K562 (cell line): ENCODE measurements at regions not wholly inside any gene's neighbourhood (a gene's known extent, or its start where the extent isn't known, plus 50 kb on each side); places are given as distances from the start of the nearest gene placed in this dataset.

Experiments used
- ATAC-seq: fragments of 200-7000 bp; cut with Tn5 transposase; 3 replicates; pipeline ENCODE4 v1.9.1; 2020; ENCODE audit warnings: moderate library complexity
- BruUV-seq: library from RNA; stranded (reverse); fragments of 400-500 nt; replicated peaks from 2 replicates; lab custom pipeline; 2021; lab: Mats Ljungman, UMichigan
- CTCF ChIA-PET: fragments of 300-600 bp; formaldehyde crosslinking; extraction: SDS; loops from one replicate; lab custom pipeline; 2021; ENCODE audit warnings: low intra/inter-chr PET ratio; lab: Yijun Ruan, JAX
- POLR2A ChIA-PET: fragments of 300-600, 350-650 bp; sonication (Branson Sonifier 250); formaldehyde crosslinking; extraction: SDS; loops from one replicate; lab custom pipeline; 2021; ENCODE audit warnings: antibody characterized with exemption, inconsistent platforms; lab: Yijun Ruan, JAX
- DNase-seq, 4 experiments: peaks; one replicate each; pipeline versions ENCODE4 v3.0.0 to v3.0.0-alpha.2; 2011 to 2018; ENCODE audit warnings: low spot score in 3 of 4, mixed read lengths in 3 of 4; ENCODE audit errors: extremely low read depth in 1 of 4
- FAIRE-seq: peaks from 2 replicates; lab custom pipeline; 2011; peaks lifted over from hg19 to GRCh38; lab: Jason Lieb, UNC
- H2AFZ ChIP-seq: 2 replicates; pipeline ENCODE4 v1.6.0; 2011; ENCODE audit warnings: low read depth, low read length, control low read depth, inconsistent platforms
- H3K27ac ChIP-seq: fragments of 200-600 bp; 3 replicates; pipeline ENCODE4 v1.8.0; 2011; ENCODE audit warnings: low read depth, mild to moderate bottlenecking, control low read depth, inconsistent platforms, low read length, moderate library complexity, mixed read lengths; ENCODE audit errors: extremely low read depth
- H3K27me3 ChIP-seq, 2 experiments: fragments of 300-600 bp in 1 of 2; 2 replicates in 1 of 2; 3 replicates in 1 of 2; pipeline versions ENCODE4 v1.6.0 to v1.8.0; 2011; ENCODE audit warnings: inconsistent platforms in 2 of 2, low read length in 2 of 2, mild to moderate bottlenecking in 1 of 2, mixed read lengths in 1 of 2, moderate library complexity in 1 of 2; ENCODE audit not compliant: control insufficient read depth in 2 of 2, insufficient read depth in 2 of 2
- H3K36me3 ChIP-seq: fragments of 300-600 bp; 3 replicates; pipeline ENCODE4 v1.8.0; 2011; ENCODE audit warnings: mild to moderate bottlenecking, low read length, inconsistent platforms; ENCODE audit not compliant: control insufficient read depth, insufficient read depth
- H3K4me1 ChIP-seq, 2 experiments: fragments of 200-600 bp in 1 of 2; replicated peaks in 1 of 2; 2 replicates in 1 of 2; 3 replicates in 1 of 2; pipeline versions ENCODE4 v1.5.1 to v1.8.0; 2011; ENCODE audit warnings: inconsistent platforms in 2 of 2, low read length in 2 of 2, mild to moderate bottlenecking in 1 of 2, mixed read lengths in 1 of 2, moderate library complexity in 1 of 2; ENCODE audit not compliant: control insufficient read depth in 2 of 2, insufficient read depth in 2 of 2
- H3K4me2 ChIP-seq: 2 replicates; pipeline ENCODE4 v1.6.1; 2011; ENCODE audit warnings: low read length, control low read depth, inconsistent platforms, mixed read lengths; ENCODE audit not compliant: insufficient read depth
- H3K4me3 ChIP-seq: fragments of 200-600 bp; sonication (generic), shearing (Covaris generic); 2 replicates; pipeline ENCODE4 v1.5.1; 2016; ENCODE audit warnings: control low read depth, inconsistent platforms
- H3K79me2 ChIP-seq: fragments of 200-600 bp; 3 replicates; pipeline ENCODE4 v1.8.0; 2011; ENCODE audit warnings: low read length, inconsistent platforms; ENCODE audit not compliant: control insufficient read depth, insufficient read depth
- H3K9ac ChIP-seq, 2 experiments: 2 replicates each; pipeline versions ENCODE4 v1.6.0 to v1.6.1; 2011; ENCODE audit warnings: low read depth in 2 of 2, low read length in 2 of 2, control low read depth in 1 of 2, inconsistent platforms in 1 of 2, mild to moderate bottlenecking in 1 of 2, mixed read lengths in 1 of 2; ENCODE audit not compliant: insufficient read depth in 1 of 2
- H3K9me1 ChIP-seq: one replicate; pipeline ENCODE4 v1.6.0; 2011; ENCODE audit warnings: inconsistent platforms, mild to moderate bottlenecking, low read length, moderate library complexity; ENCODE audit not compliant: control insufficient read depth, insufficient read depth
- H3K9me3 ChIP-seq: replicated peaks from 2 replicates; pipeline ENCODE4 v1.5.1; 2011; ENCODE audit warnings: low read depth, low read length, inconsistent platforms; ENCODE audit not compliant: control insufficient read depth, insufficient read depth
- H4K20me1 ChIP-seq: replicated peaks from 2 replicates; pipeline ENCODE4 v1.6.1; 2011; ENCODE audit warnings: low read length, inconsistent platforms, mixed read lengths; ENCODE audit not compliant: control insufficient read depth, insufficient read depth
- ATF7 ChIP-seq: fragments of 450-650 bp; IDR thresholded peaks from 2 replicates; pipeline ENCODE4 v1.7.1; 2014; ENCODE audit warnings: mild to moderate bottlenecking, moderate library complexity
- CXXC5 ChIP-seq: fragments of 250-450 bp; sonication (Bioruptor Pico); IDR thresholded peaks from 2 replicates; pipeline ENCODE4 v1.8.0; 2022; ENCODE audit warnings: inconsistent platforms, mild to moderate bottlenecking, moderate library complexity
- NCOA6 ChIP-seq: fragments of 450-650 bp; IDR thresholded peaks from 2 replicates; pipeline ENCODE4 v1.6.1; 2017; ENCODE audit warnings: mild to moderate bottlenecking
- SMAD4 ChIP-seq: fragments of 250-450 bp; sonication (Bioruptor Pico); conservative IDR thresholded peaks from 2 replicates; pipeline ENCODE4 v1.8.0; 2021; ENCODE audit warnings: inconsistent platforms, mild to moderate bottlenecking, moderate library complexity
- SRSF3 ChIP-seq: fragments of 200-400 bp; formaldehyde crosslinking; IDR thresholded peaks from 2 replicates; pipeline ENCODE4 v1.6.1; 2016; ENCODE audit warnings: mild to moderate bottlenecking, low read length, moderate library complexity; ENCODE audit not compliant: insufficient read depth
- TCF3 ChIP-seq: sonication (generic); formaldehyde crosslinking; IDR thresholded peaks from 2 replicates; pipeline ENCODE4 v1.4.0; 2020; ENCODE audit warnings: mild to moderate bottlenecking, missing genetic modification reagents
- TFE3 ChIP-seq: fragments of 450-650 bp; formaldehyde crosslinking; IDR thresholded peaks from 2 replicates; pipeline ENCODE4 v1.4.0; 2020; ENCODE audit warnings: mild to moderate bottlenecking, mixed read lengths
- WGBS: fragments of 100-300 bp; shearing (Covaris generic); methylation state at CpG from one replicate; pipeline ENCODE4 v1.1.6; 2016; ENCODE audit warnings: low coverage, mixed read lengths; ENCODE audit not compliant: insufficient coverage; ENCODE audit errors: missing lambda C conversion rate; 5-methylcytosine and 5-hydroxymethylcytosine counted together
- in situ Hi-C: fragments of 300-500 bp; cut with MboI; formaldehyde crosslinking; loops from 4 replicates; pipeline ENCODE4 v1.15.0; 2018; ENCODE audit warnings: inconsistent platforms, mixed read lengths
- intact Hi-C: fragments of 100-400 bp; cut with micrococcal nuclease; formaldehyde crosslinking; loops from 2 replicates; pipeline ENCODE4 v1.14.2; 2022

- no peaks in the 10 kb centered on the region for H3K9me1 ChIP-seq
- no peak overlapping the region for H3K4me3 ChIP-seq
- H3K27ac ChIP-seq = no peak overlapping the region
- H3K36me3 ChIP-seq = no peaks in the 10 kb centered on the region
- no peak overlapping the region for H3K4me2 ChIP-seq
- 4% methylated on average over 4 of the region's 4 CpGs for WGBS
- TF ChIP-seq SMAD4 (CRISPR knock-in tag) = 0 out of 2 replicates have a peak, but pooled peaks have one; percentile 13
- 0 out of 2 replicates have a peak, but pooled peaks have one; percentile 24 for TF ChIP-seq CXXC5
- TF ChIP-seq ATF7 = no peak
- TF ChIP-seq TCF3 = peak; percentile 23; the same call in 1 of the 2 replicates
- TF ChIP-seq NCOA6 = no peak
- no peak for TF ChIP-seq TFE3
- TF ChIP-seq SRSF3 = no peak
- TF ChIP-seq, all 486 proteins: peak for 3
- BruUV-seq = no TSS peak
- Histone ChIP-seq H3K9me3 (no peaks in the 10 kb centered on the region; the same call in 1 of the 2 replicates), H2AFZ (no peak overlapping the region), H3K4me1 (no peaks in the 10 kb centered on the region), H3K79me2 (no peaks in the 10 kb centered on the region), H3K27me3 (no peaks in the 10 kb centered on the region), H4K20me1 (no peaks in the 10 kb centered on the region), H3K9ac (no peak overlapping the region)
- FAIRE-seq (no peak), DNase-seq (peak in 1 of 4 experiments; percentile 42), ATAC-seq (no peak)
- in situ Hi-C loops = no loop called here
- CTCF ChIA-PET = no interaction called here
- intact Hi-C loops = no loop called here
- POLR2A ChIA-PET = no interaction called here
These were observed 351.4 kb downstream of the ETS1 start for GRCh38 chr11:128235958-128236357.
